C1 segment of cervical spinal cord (tissue), 14 donors: ENCODE measurements at regions not wholly inside any gene's neighbourhood (a gene's known extent, or its start where the extent isn't known, plus 50 kb on each side); places are given as distances from the start of the nearest gene placed in this dataset.
"Not testable (repeated sequence)": the region's sequence is repeated elsewhere in the genome, so short reads cannot be mapped to it uniquely, and the experiment has no call there.

Experiments used
- DNase-seq, 14 donors: peaks; one replicate each; lab custom pipeline; 2025; lab: John Stamatoyannopoulos, UW

DNA sequence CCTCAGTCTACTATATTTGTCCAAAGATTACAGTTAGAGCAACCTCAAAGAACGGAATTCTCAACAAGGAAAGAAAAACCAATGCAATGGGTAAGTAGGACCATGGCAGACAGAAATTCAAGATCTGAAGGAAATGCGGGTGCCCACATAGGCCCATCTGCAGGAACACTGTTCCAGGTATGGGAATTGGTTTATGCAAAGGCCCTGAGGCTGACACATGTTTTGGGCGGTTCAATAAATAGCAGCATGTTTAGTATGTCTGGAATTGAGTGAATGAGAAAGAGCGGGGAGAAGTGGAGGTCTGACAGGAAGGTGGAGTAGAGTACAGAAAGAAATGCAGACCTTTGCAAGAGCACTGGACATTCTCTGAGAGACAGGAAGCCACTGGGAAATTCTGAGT is 164.7 kb upstream of the KLF12 start:
- DNase-seq = no peak

- DNase-seq = peak in 7 of 14 donors; percentile 4 to 97 (median 23)
These were observed 155.9 kb upstream of the KLF12 start for GRCh38 chr13:74289861-74290773.

DNA sequence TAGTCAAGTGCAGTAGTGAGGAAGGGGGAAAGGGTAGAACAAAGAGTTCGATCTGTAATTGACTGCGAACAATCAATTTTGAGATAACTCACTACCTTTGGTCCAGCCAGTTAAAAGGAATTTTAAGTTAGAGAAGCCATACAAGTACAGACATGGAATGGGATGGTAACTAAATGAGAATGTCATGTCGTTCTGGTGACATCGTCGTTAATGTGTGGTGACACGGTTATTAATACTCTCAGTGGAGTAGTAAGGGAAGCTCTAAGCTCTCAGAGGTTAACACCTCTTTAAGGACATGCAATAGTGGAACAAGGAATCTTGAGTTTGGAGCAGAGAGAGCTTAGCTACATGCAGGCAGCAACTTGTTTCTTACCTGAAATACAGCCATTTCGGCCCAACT is 154.9 kb upstream of the KLF12 start:
- peak in 1 of 14 donors; percentile 27 for DNase-seq

DNA sequence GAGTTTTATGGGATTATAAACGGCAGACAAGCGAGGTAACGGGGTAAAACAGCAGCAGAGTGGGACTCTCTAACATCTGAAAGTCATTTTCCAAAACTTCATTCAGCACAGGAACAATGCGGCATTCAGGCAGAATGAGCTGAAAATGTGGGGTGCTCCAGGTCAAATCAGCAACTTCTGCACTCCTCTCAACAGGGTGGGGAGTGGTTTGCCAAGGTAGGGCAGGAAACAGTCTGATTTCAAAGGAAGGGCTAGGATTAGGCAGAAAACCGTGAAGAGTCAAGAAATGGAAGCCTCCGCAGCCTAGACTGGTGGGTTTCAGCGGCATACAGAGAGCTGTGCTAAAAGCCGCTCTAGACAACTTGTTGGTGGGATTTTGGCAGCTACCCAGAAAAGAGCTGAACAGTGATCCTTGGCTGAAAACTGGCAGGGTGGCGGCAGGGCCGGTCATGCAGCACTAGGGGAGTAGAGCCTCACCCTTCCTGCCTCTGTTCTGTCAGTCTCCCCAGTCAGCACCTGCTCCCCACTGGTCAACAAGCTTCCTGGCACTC is 154.2 kb upstream of the KLF12 start:
- peak in 12 of 14 donors; percentile 4 to 75 (median 34) for DNase-seq

GRCh38 chr13:74287724-74288169 is 153.5 kb upstream of the KLF12 start:
- DNase-seq = peak in 12 of 14 donors; percentile 7 to 85 (median 42)

DNA sequence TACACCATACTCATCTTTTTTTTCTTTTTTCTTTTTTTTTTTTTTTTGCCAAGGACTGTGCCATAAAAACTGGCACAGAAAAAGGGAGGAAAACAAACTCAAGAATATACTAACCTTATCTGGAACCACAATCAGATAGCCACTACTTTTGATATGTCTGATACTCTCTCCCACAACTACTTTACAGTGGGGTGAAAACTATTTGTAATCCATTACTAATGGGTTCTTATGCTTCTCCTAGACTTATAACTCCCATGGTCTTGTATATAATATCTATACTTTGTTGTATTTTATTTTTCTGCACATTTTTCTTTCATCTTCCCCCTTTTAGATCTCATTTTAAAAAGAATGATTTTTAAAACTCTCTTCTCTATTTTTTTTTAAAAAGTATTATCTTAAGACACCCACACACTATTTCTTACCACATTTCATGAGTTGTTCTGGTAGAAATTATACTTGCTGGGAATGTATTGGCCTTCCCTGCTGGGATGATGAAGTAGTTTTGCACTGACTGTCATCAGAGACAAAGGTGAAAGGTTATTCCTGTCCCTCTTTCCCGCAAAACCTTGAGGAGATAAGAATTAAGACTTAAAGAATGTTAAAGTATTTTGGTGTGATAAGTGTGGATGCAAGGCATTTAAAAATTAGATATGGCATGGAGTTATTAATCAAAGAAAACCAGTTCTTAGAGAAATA is 146.7 kb upstream of the KLF12 start:
- DNase-seq = no peak

DNA sequence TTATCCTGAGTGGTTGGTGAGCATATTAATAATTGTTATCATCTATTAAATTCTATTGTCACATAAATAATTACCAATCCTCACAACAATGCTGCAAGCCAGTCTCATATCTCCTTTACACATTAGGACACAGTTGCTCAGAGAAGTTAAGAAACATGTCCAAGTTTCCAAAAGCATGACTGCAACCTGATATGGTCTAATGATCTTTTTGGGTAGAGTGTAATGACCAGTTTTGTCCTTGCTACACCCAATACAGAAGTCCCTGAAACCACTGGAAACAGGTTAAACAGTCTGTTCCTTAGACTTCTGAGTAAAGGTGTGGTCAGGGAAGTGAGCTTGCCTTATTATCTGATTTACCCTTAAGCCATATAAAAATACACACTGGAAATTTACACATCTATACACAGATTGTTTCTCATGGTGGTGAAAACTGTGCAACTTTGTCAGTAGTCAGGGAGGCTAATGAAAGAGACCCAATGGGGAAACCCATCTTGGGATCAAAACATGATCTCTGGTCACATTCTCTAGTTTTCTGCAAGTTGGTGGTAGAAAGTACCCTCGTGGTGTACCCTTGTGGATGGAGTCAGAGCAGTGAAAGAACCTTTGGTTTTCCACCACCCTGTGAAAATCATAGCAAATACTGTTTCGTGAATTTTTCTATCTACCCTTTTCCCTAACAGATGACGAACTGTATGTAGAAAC is 146.0 kb upstream of the KLF12 start:
- no peak for DNase-seq

DNA sequence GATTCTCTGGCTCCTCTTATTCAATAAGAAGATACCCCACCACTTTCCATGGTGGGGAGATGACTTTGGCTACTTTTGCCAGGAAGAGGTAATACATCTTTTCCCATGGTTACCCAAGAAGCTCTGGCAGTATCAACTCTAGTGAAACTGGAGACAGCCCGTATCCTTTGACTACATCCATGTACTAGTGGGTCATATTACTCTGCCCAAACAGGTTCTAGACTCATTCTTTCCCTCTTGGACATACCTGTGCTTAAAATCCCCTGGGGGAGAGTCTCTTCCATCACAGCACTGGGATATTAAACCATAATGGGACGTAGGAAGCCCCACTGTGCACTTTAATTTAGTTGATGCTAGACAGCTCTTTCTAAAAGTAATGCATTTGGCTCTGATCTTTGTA is 144.7 kb upstream of the KLF12 start:
- DNase-seq = no peak

GRCh38 chr13:74274916-74275315 is 140.7 kb upstream of the KLF12 start:
- no peak for DNase-seq

- DNase-seq = no peak
These were observed 139.4 kb upstream of the KLF12 start for GRCh38 chr13:74273581-74273980.

DNA sequence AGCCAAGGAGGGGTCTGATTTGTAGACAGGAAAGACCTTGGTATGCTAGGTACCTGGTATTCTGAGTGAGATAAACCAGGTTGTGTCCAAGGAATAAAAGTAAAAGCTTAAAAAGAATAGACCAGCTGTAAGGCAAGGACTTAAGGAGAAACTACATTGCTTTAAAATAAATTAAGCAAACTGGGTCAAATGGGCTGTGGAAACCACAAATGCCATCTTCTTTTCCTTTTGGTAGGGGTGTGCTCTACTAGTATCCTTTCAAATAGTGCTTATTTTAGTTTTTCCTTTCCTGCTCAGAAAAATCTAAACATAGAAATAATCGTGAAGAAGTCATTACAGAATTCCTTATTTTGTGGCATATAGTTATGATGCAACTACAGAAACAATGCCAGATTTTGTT is 138.6 kb upstream of the KLF12 start:
- no peak for DNase-seq

- DNase-seq = no peak
These were observed 135.8 kb upstream of the KLF12 start for GRCh38 chr13:74270018-74270417.

- DNase-seq = no peak
These were observed 132.7 kb upstream of the KLF12 start for GRCh38 chr13:74266861-74267260.

GRCh38 chr13:74266309-74266708 is 132.1 kb upstream of the KLF12 start:
- DNase-seq = no peak

DNA sequence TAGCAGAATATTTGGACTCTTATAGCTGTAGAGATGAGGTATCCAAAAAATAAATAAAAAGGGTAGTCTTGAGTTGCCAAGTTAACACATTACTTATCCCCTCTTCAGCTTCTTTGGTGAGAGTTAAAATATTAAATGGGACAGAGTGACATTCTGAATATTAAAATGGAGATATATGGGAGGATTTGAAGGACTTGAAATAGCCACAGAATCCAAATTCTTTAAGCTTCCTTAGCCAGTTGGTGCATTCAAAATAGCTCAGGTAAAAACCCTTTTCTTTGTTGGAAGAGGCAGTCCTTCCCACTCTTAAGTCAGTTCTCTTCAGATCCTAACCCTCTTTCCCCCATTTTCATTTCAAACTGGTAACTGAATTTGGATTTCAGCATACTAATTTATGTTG is 130.1 kb upstream of the KLF12 start:
- no peak for DNase-seq

- DNase-seq = not testable (repeated sequence)
These were observed 126.2 kb upstream of the KLF12 start for GRCh38 chr13:74260420-74260819.

DNA sequence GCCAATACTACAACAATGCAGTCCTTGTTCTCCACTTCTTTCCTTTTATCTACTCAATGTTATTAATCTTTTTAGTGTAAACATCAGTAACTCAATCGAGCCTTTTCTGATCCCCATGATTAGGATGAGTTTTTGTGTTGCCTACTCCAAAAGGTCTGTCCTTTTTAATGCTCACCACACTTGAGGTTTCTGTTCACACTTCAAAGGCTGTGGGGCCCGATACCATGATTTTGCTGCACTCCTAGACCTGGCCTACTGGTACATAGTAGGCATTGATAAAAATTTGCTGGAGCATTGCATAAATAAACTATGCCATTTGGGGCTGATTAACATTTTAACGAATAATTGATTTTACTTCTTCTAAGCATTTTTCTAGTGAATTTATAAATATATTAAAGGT is 125.4 kb upstream of the KLF12 start:
- no peak for DNase-seq

DNA sequence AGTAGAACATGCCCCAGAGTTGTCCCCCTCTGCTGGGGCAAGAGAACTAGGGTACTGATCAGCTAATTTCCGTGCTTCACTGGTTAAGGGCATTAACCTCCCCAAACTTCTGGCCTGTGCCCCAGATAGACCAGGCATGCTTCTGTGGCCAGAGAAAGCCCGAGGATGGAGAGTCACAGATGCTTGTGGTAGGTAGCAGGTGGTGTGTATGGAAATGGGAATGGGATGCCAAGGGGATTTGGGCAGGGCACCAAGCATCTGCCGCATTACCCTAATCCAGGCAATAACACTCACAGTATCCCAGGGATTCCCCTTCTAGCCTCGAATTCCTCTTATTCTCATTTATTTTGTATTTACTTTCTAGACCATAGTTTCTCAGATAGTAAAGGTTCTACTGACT is 124.8 kb upstream of the KLF12 start:
- DNase-seq = peak in 1 of 14 donors; percentile 61

- no peak for DNase-seq
These were observed 122.8 kb upstream of the KLF12 start for GRCh38 chr13:74256969-74257368.

DNA sequence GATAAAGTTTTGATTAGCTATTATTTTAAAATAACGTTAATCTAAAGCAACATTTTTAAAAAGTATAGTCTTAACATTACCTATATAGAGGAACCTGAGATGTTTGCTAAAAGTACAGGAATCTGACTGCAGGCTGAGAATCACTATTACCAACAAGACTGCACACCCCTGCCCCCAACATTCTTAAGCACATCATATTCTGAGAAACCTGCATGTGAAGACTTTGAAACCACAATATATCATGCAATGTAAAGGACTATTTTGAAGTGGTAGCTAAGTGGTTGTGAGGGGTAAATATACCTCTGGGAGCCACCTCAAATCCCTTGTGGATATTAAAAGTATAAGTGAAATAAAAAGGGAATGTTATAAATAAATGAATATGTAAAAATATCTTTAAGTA is 119.0 kb upstream of the KLF12 start:
- DNase-seq = no peak

- DNase-seq = no peak
These were observed 117.7 kb upstream of the KLF12 start for GRCh38 chr13:74251778-74252519.
